Right lung (tissue), 2 donors: ENCODE measurements at regions not wholly inside any gene's neighbourhood (a gene's known extent, or its start where the extent isn't known, plus 50 kb on each side); places are given as distances from the start of the nearest gene placed in this dataset.
"Not testable (repeated sequence)": the region's sequence is repeated elsewhere in the genome, so short reads cannot be mapped to it uniquely, and the experiment has no call there.

Experiments
- DNase-seq, 2 donors: peaks; one replicate each; pipeline ENCODE4 v3.0.0-alpha.2; 2013

- DNase-seq: no peak
Observed at GRCh38 chr21:16218682-16219343, 489.0 kb downstream of the USP25 start.

- DNase-seq: not testable (repeated sequence)
Observed at GRCh38 chr21:16224756-16225155, 495.0 kb downstream of the USP25 start.

DNA sequence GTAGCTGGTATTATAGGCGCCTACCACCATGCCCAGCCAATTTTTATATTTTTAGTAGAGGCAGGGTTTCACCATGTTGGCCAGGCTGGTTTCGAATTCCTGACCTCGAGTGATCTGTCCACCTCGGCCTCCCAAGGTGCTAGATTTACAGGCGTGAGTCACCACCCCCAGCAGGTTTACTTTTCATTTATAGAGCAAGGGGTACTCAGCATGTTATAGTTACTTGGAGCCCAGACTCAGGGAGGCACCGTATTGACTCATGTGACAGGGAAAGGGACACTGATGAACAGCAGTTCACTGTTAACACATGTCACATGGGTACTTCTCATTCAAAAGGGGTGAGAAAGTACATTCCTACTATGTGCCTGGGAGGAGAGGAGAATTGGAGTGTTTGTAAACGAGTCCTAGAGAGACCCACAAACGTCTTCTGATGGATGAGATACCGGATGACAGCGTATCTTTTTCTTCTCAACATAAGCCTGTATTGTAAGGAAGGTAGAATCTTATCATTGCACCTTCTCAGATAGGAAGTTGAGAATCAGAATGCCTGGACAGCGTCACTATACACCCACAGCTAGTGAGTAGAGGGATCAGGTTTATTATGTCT, 510.0 kb downstream of the USP25 start:
- no peak for DNase-seq

DNA sequence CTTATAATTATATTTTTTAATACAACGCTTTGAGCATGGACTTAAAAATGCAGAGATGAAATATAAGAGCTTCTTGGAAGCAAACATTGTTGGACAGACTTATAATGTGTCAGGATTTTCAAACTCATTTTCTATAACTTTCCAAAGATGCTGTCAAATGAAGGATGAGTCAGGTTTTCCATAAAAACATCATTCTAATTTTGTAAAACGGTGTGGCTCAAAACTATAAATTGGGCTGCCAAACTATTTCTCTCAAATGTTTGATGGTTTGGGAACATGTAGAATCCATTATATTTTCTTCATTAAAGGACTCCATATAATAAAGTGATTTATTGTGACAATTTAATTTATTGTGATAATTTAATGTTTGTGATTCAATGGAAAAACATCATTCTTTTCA, 511.2 kb downstream of the USP25 start:
- DNase-seq: no peak

- DNase-seq: no peak
Observed at GRCh38 chr21:16241479-16241963, 511.7 kb downstream of the USP25 start.

DNA sequence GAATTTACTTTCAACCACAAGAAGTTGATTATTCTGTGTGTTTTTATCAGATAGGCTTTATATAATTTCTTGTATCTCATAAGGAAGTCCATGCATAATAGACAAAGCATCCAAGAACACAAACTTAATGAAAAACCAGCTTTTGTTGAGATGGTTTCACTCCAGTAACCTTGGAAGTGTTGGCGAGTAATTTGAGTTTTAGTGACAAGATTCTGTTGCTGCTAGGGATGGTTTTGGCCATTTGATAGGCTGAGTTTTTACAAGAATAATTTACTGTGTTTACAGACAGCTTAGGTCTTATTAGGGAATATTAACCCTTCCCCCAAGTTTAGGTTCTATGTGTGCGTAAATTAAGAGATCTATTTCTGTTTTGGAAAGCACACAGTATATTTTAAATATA, 513.6 kb downstream of the USP25 start:
- no peak for DNase-seq

- no peak for DNase-seq
Observed at GRCh38 chr21:16248705-16249104, 518.9 kb downstream of the USP25 start.

- DNase-seq: no peak
Observed at GRCh38 chr21:16250273-16250672, 520.5 kb downstream of the USP25 start.

GRCh38 chr21:16258844-16259611, 529.2 kb downstream of the USP25 start:
- DNase-seq: no peak

GRCh38 chr21:16262091-16262490, 532.3 kb downstream of the USP25 start:
- no peak for DNase-seq

- no peak for DNase-seq
Observed at GRCh38 chr21:16264319-16264718, 534.5 kb downstream of the USP25 start.

GRCh38 chr21:16269476-16269875, 539.7 kb downstream of the USP25 start:
- DNase-seq: no peak

DNA sequence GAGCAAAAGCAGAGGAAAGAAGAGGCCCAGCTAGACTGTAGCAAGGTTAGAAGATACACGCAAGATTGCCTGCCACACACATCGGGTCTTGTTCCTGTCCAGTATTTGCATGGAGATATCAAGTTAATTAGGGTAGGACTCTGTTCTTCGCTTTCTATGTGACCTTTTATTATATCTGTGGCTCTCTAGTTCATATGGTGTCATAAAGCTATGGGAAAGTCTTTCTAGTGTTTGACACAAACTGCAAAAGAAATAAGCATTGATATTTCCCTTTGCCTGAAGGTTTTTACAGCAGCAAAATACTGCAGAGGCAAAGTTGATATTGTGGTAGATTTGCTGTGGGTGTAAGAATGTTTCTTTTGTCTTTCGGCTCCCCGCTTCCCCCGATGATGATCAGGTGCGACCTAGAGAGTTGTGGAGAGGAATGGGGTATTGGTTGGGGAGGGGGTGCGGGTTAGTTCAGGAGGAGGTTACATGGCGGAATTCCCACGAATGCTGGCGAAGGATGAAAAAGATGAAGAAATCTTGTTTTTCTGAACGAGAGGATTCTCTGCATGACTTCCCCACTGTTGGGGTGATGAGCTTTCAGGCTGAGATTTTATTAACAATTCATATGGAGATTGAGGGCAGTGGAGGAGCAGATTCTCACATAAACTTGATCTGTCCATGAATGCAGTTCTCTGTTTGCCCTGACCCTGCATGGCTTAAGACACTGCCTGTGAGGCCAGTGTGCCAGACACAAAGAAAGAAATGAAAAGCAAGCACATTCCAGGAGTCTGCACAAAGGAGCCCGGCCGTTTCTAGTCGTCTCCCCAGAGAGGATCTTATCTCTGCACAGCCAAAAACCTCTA, 550.2 kb downstream of the USP25 start:
- peak in 1 of 2 donors; percentile 15 for DNase-seq

DNA sequence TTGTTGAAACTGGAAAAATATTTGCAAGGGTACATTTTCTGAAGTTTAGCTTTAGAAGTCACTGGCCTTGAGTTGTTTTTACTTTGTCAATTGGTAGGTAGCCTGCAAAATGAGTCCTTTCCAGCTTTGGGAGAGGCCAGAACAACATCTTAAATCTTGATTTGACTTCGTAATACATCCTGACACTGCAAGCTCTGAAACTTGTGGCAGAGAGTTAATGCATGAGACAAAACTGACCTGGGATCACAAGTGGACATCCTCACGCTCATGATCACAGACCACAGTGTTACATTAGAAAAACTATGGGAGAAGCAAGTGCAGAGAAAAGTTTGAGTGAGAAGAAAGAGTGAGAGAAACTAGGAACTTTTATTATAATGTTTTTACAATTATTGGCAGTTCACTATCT, 550.9 kb downstream of the USP25 start:
- no peak for DNase-seq

GRCh38 chr21:16283516-16283915, 553.7 kb downstream of the USP25 start:
- DNase-seq: no peak

DNA sequence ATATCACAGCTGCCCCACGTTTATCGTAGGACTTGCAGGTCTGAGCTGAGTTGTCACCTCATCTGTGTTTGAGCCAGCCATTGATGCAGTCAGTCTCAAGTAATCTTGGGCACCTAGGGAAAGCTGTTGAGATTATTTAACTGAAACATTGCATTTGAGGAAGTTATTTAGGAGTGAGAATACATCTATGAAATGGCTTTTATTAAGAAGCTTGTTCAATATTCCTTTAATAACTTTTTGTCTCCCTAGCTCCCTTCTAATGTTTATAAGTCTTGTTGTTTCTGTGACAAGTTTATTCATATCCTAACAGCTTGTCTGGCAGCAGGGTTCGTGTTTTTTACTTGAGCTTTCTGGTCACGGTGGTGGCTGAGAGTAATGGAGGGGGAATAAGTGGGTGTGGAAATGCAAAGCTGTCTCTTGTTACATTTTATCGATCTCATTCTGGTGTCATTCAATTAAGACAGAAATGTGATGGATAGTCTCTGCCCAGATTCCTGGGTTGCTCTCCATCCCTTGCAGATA, 555.9 kb downstream of the USP25 start:
- no peak for DNase-seq

DNA sequence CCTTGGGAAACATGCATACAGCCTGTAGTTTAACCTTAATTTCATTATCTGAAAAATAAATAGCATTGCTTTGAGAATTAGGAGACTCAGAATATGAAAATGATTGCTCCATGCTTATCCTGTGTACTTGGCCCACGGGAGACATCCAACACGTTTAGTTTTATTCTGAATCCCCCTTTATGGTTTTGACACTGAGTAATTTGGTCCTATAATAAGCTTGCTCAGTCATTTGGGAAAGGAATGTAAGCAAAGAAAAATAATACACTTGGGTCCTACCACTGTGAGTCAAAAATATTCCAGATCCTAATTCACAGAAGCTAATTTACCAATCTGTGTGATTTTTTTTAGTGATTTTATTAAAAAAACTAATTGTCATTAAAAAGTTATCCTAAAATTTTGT, 557.3 kb downstream of the USP25 start:
- DNase-seq: no peak

DNA sequence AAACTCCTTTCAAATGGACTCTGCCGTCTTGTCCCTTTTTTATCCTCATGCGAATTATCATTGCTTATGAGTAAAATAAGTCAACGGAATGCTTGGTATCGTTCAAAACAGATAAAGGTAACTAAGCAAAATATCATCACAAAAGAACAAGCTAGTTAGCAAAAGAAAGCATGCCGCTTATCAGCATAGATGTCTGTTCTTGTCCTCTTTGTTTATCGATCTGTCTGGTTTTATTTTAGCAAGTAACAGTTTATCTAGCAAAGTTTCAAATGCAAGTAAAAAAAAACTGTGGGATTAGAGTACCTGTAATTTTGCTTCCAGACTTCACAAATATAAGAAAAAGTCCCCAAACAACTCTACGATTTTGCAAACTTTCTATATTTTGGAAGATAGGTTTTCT, 561.5 kb downstream of the USP25 start:
- DNase-seq: no peak

GRCh38 chr21:16294128-16294527, 564.3 kb downstream of the USP25 start:
- DNase-seq: no peak

DNA sequence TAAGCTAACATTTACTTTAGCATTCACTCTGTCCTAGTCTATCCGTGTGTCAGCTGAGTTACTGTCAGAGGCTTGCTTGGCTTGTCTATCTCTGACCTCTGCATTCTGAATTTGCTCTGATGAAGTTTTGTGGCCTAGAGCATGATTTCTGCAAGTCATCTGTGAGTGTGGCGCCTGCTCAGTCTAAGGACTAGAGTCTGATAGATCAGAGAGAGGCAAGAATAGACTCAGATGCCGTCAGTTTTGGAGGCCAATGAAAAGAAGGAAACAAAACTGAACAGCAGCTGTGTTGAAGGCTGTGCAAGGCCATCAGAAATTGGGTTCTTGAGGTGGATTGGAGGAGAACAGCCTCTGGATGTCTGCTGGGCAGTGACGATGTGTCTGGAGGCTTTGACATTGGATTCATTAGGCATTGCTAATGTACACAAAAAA, 573.1 kb downstream of the USP25 start:
- DNase-seq: no peak

GRCh38 chr21:16304174-16305095, 574.7 kb downstream of the USP25 start:
- no peak for DNase-seq
